ENCODE measurements at regions not wholly inside any gene's neighbourhood (a gene's known extent, or its start where the extent isn't known, plus 50 kb on each side); places are given as distances from the start of the nearest gene placed in this dataset.

- no peak for DNase-seq (ENCODE audit: low spot score)
- intact Hi-C loops (cut with DNase I): no loop called here
Measured at GRCh38 chr5:165188556-165189175, 1683.2 kb downstream of the MAT2B start.

- intact Hi-C loops (cut with DNase I): no loop called here
- DNase-seq (ENCODE audit: low spot score): no peak
Measured at GRCh38 chr5:165196961-165197360, 1691.5 kb downstream of the MAT2B start.

GRCh38 chr5:165201369-165201768 is 1696.0 kb downstream of the MAT2B start:
- intact Hi-C loops (cut with DNase I): loop anchor here (10.0 kb wide), 1 partner anchor 1637 kb away; no protein-coding TSS in a partner anchor
- no peak for DNase-seq (ENCODE audit: low spot score)

- DNase-seq (ENCODE audit: low spot score): no peak
- intact Hi-C loops (cut with DNase I): loop anchor here (10.0 kb wide), 1 partner anchor 1637 kb away; no protein-coding TSS in a partner anchor
Measured at GRCh38 chr5:165201771-165202518, 1696.5 kb downstream of the MAT2B start.

GRCh38 chr5:165202519-165202910 is 1697.1 kb downstream of the MAT2B start:
- intact Hi-C loops (cut with DNase I): loop anchor here (10.0 kb wide), 1 partner anchor 1638 kb away; no protein-coding TSS in a partner anchor
- DNase-seq (ENCODE audit: low spot score): no peak

- intact Hi-C loops (cut with DNase I): loop anchor here (10.0 kb wide), 1 partner anchor 1644 kb away; no protein-coding TSS in a partner anchor
- no peak for DNase-seq (ENCODE audit: low spot score)
Measured at GRCh38 chr5:165209101-165209727, 1703.8 kb downstream of the MAT2B start.

- no peak for DNase-seq (ENCODE audit: low spot score)
- intact Hi-C loops (cut with DNase I): no loop called here
Measured at GRCh38 chr5:165224366-165225045, 1719.1 kb downstream of the MAT2B start.

GRCh38 chr5:165227515-165227914 is 1722.1 kb downstream of the MAT2B start:
- intact Hi-C loops (cut with DNase I): no loop called here
- DNase-seq (ENCODE audit: low spot score): no peak

GRCh38 chr5:165228184-165228583 is 1722.8 kb downstream of the MAT2B start:
- intact Hi-C loops (cut with DNase I): no loop called here
- no peak for DNase-seq (ENCODE audit: low spot score)

- intact Hi-C loops (cut with DNase I): no loop called here
- DNase-seq (ENCODE audit: low spot score): no peak
Measured at GRCh38 chr5:165231821-165232508, 1726.5 kb downstream of the MAT2B start.

- DNase-seq (ENCODE audit: low spot score): no peak
- intact Hi-C loops (cut with DNase I): no loop called here
Measured at GRCh38 chr5:165232509-165233028, 1727.2 kb downstream of the MAT2B start.

- intact Hi-C loops (cut with DNase I): no loop called here
- DNase-seq (ENCODE audit: low spot score): no peak
Measured at GRCh38 chr5:165241811-165242210, 1736.4 kb downstream of the MAT2B start.

GRCh38 chr5:165242646-165243045 is 1737.2 kb downstream of the MAT2B start:
- no peak for DNase-seq (ENCODE audit: low spot score)
- intact Hi-C loops (cut with DNase I): no loop called here

GRCh38 chr5:165244407-165244806 is 1739.0 kb downstream of the MAT2B start:
- intact Hi-C loops (cut with DNase I): no loop called here
- DNase-seq (ENCODE audit: low spot score): no peak

GRCh38 chr5:165258197-165258771 is 1752.9 kb downstream of the MAT2B start:
- no peak for DNase-seq (ENCODE audit: low spot score)
- intact Hi-C loops (cut with DNase I): no loop called here

- intact Hi-C loops (cut with DNase I): no loop called here
- DNase-seq (ENCODE audit: low spot score): no peak
Measured at GRCh38 chr5:165260426-165260825, 1755.0 kb downstream of the MAT2B start.

- intact Hi-C loops (cut with DNase I): no loop called here
- DNase-seq (ENCODE audit: low spot score): no peak
Measured at GRCh38 chr5:165263536-165263935, 1758.1 kb downstream of the MAT2B start.

- no peak for DNase-seq (ENCODE audit: low spot score)
- intact Hi-C loops (cut with DNase I): no loop called here
Measured at GRCh38 chr5:165266939-165267338, 1761.5 kb downstream of the MAT2B start.

GRCh38 chr5:165272436-165272835 is 1767.0 kb downstream of the MAT2B start:
- intact Hi-C loops (cut with DNase I): no loop called here
- DNase-seq (ENCODE audit: low spot score): no peak

Data from cardiac septum (tissue), 1 donor.